ENCODE measurements at regions not wholly inside any gene's neighbourhood (a gene's known extent, or its start where the extent isn't known, plus 50 kb on each side); places are given as distances from the start of the nearest gene placed in this dataset.
"Not testable (repeated sequence)": the region's sequence is repeated elsewhere in the genome, so short reads cannot be mapped to it uniquely, and the experiment has no call there.

GRCh38 chr2:175256391-175256790 is 74.9 kb upstream of the ATP5MC3 start:
- DNase-seq (ENCODE audit: low spot score) = not testable (repeated sequence)

GRCh38 chr2:175253871-175254270 is 72.4 kb upstream of the ATP5MC3 start:
- DNase-seq (ENCODE audit: low spot score) = no peak

GRCh38 chr2:175251425-175252041 is 70.0 kb upstream of the ATP5MC3 start:
- DNase-seq (ENCODE audit: low spot score) = no peak

GRCh38 chr2:175247159-175247558 is 65.6 kb upstream of the ATP5MC3 start:
- DNase-seq (ENCODE audit: low spot score) = no peak

GRCh38 chr2:175244697-175245096 is 63.2 kb upstream of the ATP5MC3 start:
- no peak for DNase-seq (ENCODE audit: low spot score)

GRCh38 chr2:175241691-175242090 is 60.2 kb upstream of the ATP5MC3 start:
- no peak for DNase-seq (ENCODE audit: low spot score)

GRCh38 chr2:175240033-175240432 is 58.5 kb upstream of the ATP5MC3 start:
- not testable (repeated sequence) for DNase-seq (ENCODE audit: low spot score)

- DNase-seq (ENCODE audit: low spot score) = no peak
These were observed 55.4 kb upstream of the ATP5MC3 start for GRCh38 chr2:175236930-175237329.

GRCh38 chr2:175234650-175235049 is 53.1 kb upstream of the ATP5MC3 start:
- no peak for DNase-seq (ENCODE audit: low spot score)

GRCh38 chr2:175234153-175234552 is 52.6 kb upstream of the ATP5MC3 start:
- no peak for DNase-seq (ENCODE audit: low spot score)

GRCh38 chr2:175233135-175233719 is 51.7 kb upstream of the ATP5MC3 start:
- DNase-seq (ENCODE audit: low spot score) = no peak

Data from ureter (tissue), 1 donor.